ENCODE measurements at regions not wholly inside any gene's neighbourhood (a gene's known extent, or its start where the extent isn't known, plus 50 kb on each side); places are given as distances from the start of the nearest gene placed in this dataset.

- H3K36me3 Mint-ChIP-seq, result no peaks in the 10 kb centered on the region
- no peaks in the 10 kb centered on the region for H3K9me3 Mint-ChIP-seq
- H3K27ac Mint-ChIP-seq, result no peak overlapping the region
- H3K4me1 Mint-ChIP-seq, result no peaks in the 10 kb centered on the region
- DNase-seq, result no peak
- H3K4me3 Mint-ChIP-seq, result no peak overlapping the region
- H3K27me3 Mint-ChIP-seq, result peaks cover 25% of the 10 kb centered on the region
Measured at GRCh38 chr12:5197656-5198055, 154.0 kb downstream of the KCNA5 start.

GRCh38 chr12:5200278-5201087 is 156.8 kb downstream of the KCNA5 start:
- DNase-seq, result peak; percentile 41
- no peaks in the 10 kb centered on the region for H3K36me3 Mint-ChIP-seq
- no peaks in the 10 kb centered on the region for H3K4me1 Mint-ChIP-seq
- H3K4me3 Mint-ChIP-seq, result no peak overlapping the region
- H3K27ac Mint-ChIP-seq, result no peak overlapping the region
- no peaks in the 10 kb centered on the region for H3K9me3 Mint-ChIP-seq
- peaks cover 25% of the 10 kb centered on the region for H3K27me3 Mint-ChIP-seq

GRCh38 chr12:5201554-5202218 is 158.0 kb downstream of the KCNA5 start:
- no peak overlapping the region for H3K27ac Mint-ChIP-seq
- H3K36me3 Mint-ChIP-seq, result no peaks in the 10 kb centered on the region
- H3K9me3 Mint-ChIP-seq, result no peaks in the 10 kb centered on the region
- H3K4me1 Mint-ChIP-seq, result no peaks in the 10 kb centered on the region
- no peak for DNase-seq
- peaks cover 25% of the 10 kb centered on the region for H3K27me3 Mint-ChIP-seq
- no peak overlapping the region for H3K4me3 Mint-ChIP-seq

GRCh38 chr12:5203274-5203673 is 159.6 kb downstream of the KCNA5 start:
- Mint-ChIP-seq H3K27ac (no peak overlapping the region), H3K4me3 (no peak overlapping the region)

GRCh38 chr12:5203720-5204119 is 160.0 kb downstream of the KCNA5 start:
- Mint-ChIP-seq H3K9me3 (no peaks in the 10 kb centered on the region), H3K4me3 (no peak overlapping the region), H3K27me3 (peaks cover 20% of the 10 kb centered on the region), H3K27ac (no peak overlapping the region), H3K36me3 (no peaks in the 10 kb centered on the region), H3K4me1 (no peaks in the 10 kb centered on the region)
- no peak for DNase-seq

More at GRCh38 chr12:5203274-5203673, 159.6 kb downstream of the KCNA5 start:
- DNase-seq, result no peak
- H3K9me3 Mint-ChIP-seq, result no peaks in the 10 kb centered on the region
- no peaks in the 10 kb centered on the region for H3K36me3 Mint-ChIP-seq
- H3K27me3 Mint-ChIP-seq, result peaks cover 20% of the 10 kb centered on the region
- H3K4me1 Mint-ChIP-seq, result no peaks in the 10 kb centered on the region

- Mint-ChIP-seq H3K27ac (no peak overlapping the region), H3K27me3 (peaks cover 14% of the 10 kb centered on the region)
Measured at GRCh38 chr12:5204271-5204670, 160.6 kb downstream of the KCNA5 start.

GRCh38 chr12:5204831-5205230 is 161.2 kb downstream of the KCNA5 start:
- H3K27me3 Mint-ChIP-seq, result peaks cover 11% of the 10 kb centered on the region
- H3K36me3 Mint-ChIP-seq, result no peaks in the 10 kb centered on the region
- no peak for DNase-seq
- H3K9me3 Mint-ChIP-seq, result no peaks in the 10 kb centered on the region
- no peaks in the 10 kb centered on the region for H3K4me1 Mint-ChIP-seq
- H3K4me3 Mint-ChIP-seq, result no peak overlapping the region
- H3K27ac Mint-ChIP-seq, result no peak overlapping the region

More at GRCh38 chr12:5204271-5204670, 160.6 kb downstream of the KCNA5 start:
- Mint-ChIP-seq H3K4me3 (no peak overlapping the region), H3K4me1 (no peaks in the 10 kb centered on the region), H3K36me3 (no peaks in the 10 kb centered on the region), H3K9me3 (no peaks in the 10 kb centered on the region)
- DNase-seq, result no peak

GRCh38 chr12:5206401-5207175 is 162.9 kb downstream of the KCNA5 start:
- Mint-ChIP-seq H3K4me3 (no peak overlapping the region), H3K36me3 (no peaks in the 10 kb centered on the region), H3K9me3 (no peaks in the 10 kb centered on the region), H3K4me1 (no peaks in the 10 kb centered on the region), H3K27ac (no peak overlapping the region), H3K27me3 (no peaks in the 10 kb centered on the region)
- DNase-seq, result no peak

GRCh38 chr12:5210179-5210922 is 166.7 kb downstream of the KCNA5 start:
- Mint-ChIP-seq H3K36me3 (no peaks in the 10 kb centered on the region), H3K27me3 (peaks cover 13% of the 10 kb centered on the region), H3K4me3 (no peak overlapping the region), H3K9me3 (no peaks in the 10 kb centered on the region), H3K27ac (no peak overlapping the region), H3K4me1 (no peaks in the 10 kb centered on the region)
- no peak for DNase-seq

- H3K27me3 Mint-ChIP-seq, result peaks cover 19% of the 10 kb centered on the region
- no peak for DNase-seq
- no peaks in the 10 kb centered on the region for H3K4me1 Mint-ChIP-seq
- no peaks in the 10 kb centered on the region for H3K9me3 Mint-ChIP-seq
- no peaks in the 10 kb centered on the region for H3K36me3 Mint-ChIP-seq
- no peak overlapping the region for H3K27ac Mint-ChIP-seq
- H3K4me3 Mint-ChIP-seq, result no peak overlapping the region
Measured at GRCh38 chr12:5210923-5211290, 167.2 kb downstream of the KCNA5 start.

GRCh38 chr12:5213336-5213735 is 169.7 kb downstream of the KCNA5 start:
- no peak overlapping the region for H3K27ac Mint-ChIP-seq
- H3K36me3 Mint-ChIP-seq, result no peaks in the 10 kb centered on the region
- DNase-seq, result no peak
- no peaks in the 10 kb centered on the region for H3K9me3 Mint-ChIP-seq
- H3K4me1 Mint-ChIP-seq, result no peaks in the 10 kb centered on the region
- peaks cover 28% of the 10 kb centered on the region for H3K27me3 Mint-ChIP-seq
- no peak overlapping the region for H3K4me3 Mint-ChIP-seq

- no peak overlapping the region for H3K4me3 Mint-ChIP-seq
- H3K36me3 Mint-ChIP-seq, result no peaks in the 10 kb centered on the region
- H3K4me1 Mint-ChIP-seq, result no peaks in the 10 kb centered on the region
- no peaks in the 10 kb centered on the region for H3K9me3 Mint-ChIP-seq
- H3K27me3 Mint-ChIP-seq, result peaks cover 33% of the 10 kb centered on the region
- no peak for DNase-seq
- no peak overlapping the region for H3K27ac Mint-ChIP-seq
Measured at GRCh38 chr12:5213990-5214389, 170.3 kb downstream of the KCNA5 start.

GRCh38 chr12:5217936-5218335 is 174.3 kb downstream of the KCNA5 start:
- peaks cover 12% of the 10 kb centered on the region for H3K4me1 Mint-ChIP-seq
- no peaks in the 10 kb centered on the region for H3K9me3 Mint-ChIP-seq
- peaks cover 44% of the 10 kb centered on the region for H3K27me3 Mint-ChIP-seq
- no peak overlapping the region for H3K27ac Mint-ChIP-seq
- H3K4me3 Mint-ChIP-seq, result no peak overlapping the region
- DNase-seq, result no peak
- H3K36me3 Mint-ChIP-seq, result no peaks in the 10 kb centered on the region

- DNase-seq, result no peak
- H3K27ac Mint-ChIP-seq, result no peak overlapping the region
- peaks cover 12% of the 10 kb centered on the region for H3K4me1 Mint-ChIP-seq
- peaks cover 45% of the 10 kb centered on the region for H3K27me3 Mint-ChIP-seq
- no peaks in the 10 kb centered on the region for H3K9me3 Mint-ChIP-seq
- no peak overlapping the region for H3K4me3 Mint-ChIP-seq
- H3K36me3 Mint-ChIP-seq, result no peaks in the 10 kb centered on the region
Measured at GRCh38 chr12:5220099-5220498, 176.4 kb downstream of the KCNA5 start.

- no peak overlapping the region for H3K4me3 Mint-ChIP-seq
- H3K27ac Mint-ChIP-seq, result no peak overlapping the region
- peaks cover 12% of the 10 kb centered on the region for H3K4me1 Mint-ChIP-seq
- no peaks in the 10 kb centered on the region for H3K36me3 Mint-ChIP-seq
- peak; percentile 51 for DNase-seq
- H3K27me3 Mint-ChIP-seq, result peaks cover 41% of the 10 kb centered on the region
- no peaks in the 10 kb centered on the region for H3K9me3 Mint-ChIP-seq
Measured at GRCh38 chr12:5220835-5221234, 177.2 kb downstream of the KCNA5 start.

Measured in activated naive CD8-positive, alpha-beta T cell treated with anti-CD3 and anti-CD28 coated beads for 36 hours (primary cell).